ENCODE measurements at regions not wholly inside any gene's neighbourhood (a gene's known extent, or its start where the extent isn't known, plus 50 kb on each side); places are given as distances from the start of the nearest gene placed in this dataset.

- Histone ChIP-seq H3K9me3 (ENCODE audit: low read length) (no peaks in the 10 kb centered on the region), H2AFZ (ENCODE audit: low read length) (no peak overlapping the region), H3K4me1 (ENCODE audit: insufficient read depth, low read length, severe bottlenecking) (no peaks in the 10 kb centered on the region), H3K27me3 (ENCODE audit: insufficient read depth, low read length) (no peaks in the 10 kb centered on the region), H3K4me2 (ENCODE audit: low read length) (no peak overlapping the region), H3K9me2 (ENCODE audit: low read depth, low read length) (no peaks in the 10 kb centered on the region), H3F3A (ENCODE audit: insufficient read depth, low read length) (no peaks in the 10 kb centered on the region), H3K4me3 (ENCODE audit: low read depth, low read length, poor library complexity, severe bottlenecking) (no peak overlapping the region), H3K79me2 (ENCODE audit: insufficient read depth, low read length) (no peaks in the 10 kb centered on the region), H4K20me1 (ENCODE audit: insufficient read depth, low read length) (no peaks in the 10 kb centered on the region), H3K9ac (ENCODE audit: low read length) (no peak overlapping the region), H3K36me3 (ENCODE audit: insufficient read depth, low read length) (no peaks in the 10 kb centered on the region), H3K27ac (ENCODE audit: low read depth, low read length, poor library complexity, severe bottlenecking) (no peak overlapping the region)
- no peak for TF ChIP-seq CTCF (IDR thresholded peaks at IDR 0.05; ENCODE audit: low read length)
Measured at GRCh38 chr5:175124251-175124813, 319.6 kb downstream of the DRD1 start.

DNA sequence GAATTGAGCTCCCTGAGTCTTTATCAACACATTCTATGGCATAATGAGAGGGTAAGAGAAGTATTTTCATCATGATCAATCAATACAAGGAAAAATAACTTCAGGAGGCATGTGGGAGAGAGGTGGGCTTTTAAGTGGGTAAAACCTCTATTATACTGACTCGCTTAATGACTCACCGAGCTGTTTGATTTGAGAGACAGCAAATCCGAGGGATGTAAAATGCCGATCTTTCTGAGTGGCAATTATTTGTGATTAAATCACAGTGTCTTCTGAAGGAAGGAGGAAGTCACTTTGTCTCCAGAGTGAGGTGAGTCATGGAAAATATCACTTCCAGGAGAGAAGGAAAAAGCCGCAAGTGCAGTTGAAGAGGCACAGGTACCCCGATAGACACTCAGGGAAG, 320.4 kb downstream of the DRD1 start:
- Histone ChIP-seq H4K20me1 (ENCODE audit: insufficient read depth, low read length) (no peaks in the 10 kb centered on the region), H3K4me3 (ENCODE audit: low read depth, low read length, poor library complexity, severe bottlenecking) (no peak overlapping the region), H3K79me2 (ENCODE audit: insufficient read depth, low read length) (no peaks in the 10 kb centered on the region), H3K9ac (ENCODE audit: low read length) (no peak overlapping the region), H3K36me3 (ENCODE audit: insufficient read depth, low read length) (no peaks in the 10 kb centered on the region), H3K27me3 (ENCODE audit: insufficient read depth, low read length) (no peaks in the 10 kb centered on the region), H3K27ac (ENCODE audit: low read depth, low read length, poor library complexity, severe bottlenecking) (no peak overlapping the region), H3K9me2 (ENCODE audit: low read depth, low read length) (no peaks in the 10 kb centered on the region), H3F3A (ENCODE audit: insufficient read depth, low read length) (no peaks in the 10 kb centered on the region), H2AFZ (ENCODE audit: low read length) (no peak overlapping the region), H3K4me1 (ENCODE audit: insufficient read depth, low read length, severe bottlenecking) (no peaks in the 10 kb centered on the region), H3K9me3 (ENCODE audit: low read length) (no peaks in the 10 kb centered on the region), H3K4me2 (ENCODE audit: low read length) (no peak overlapping the region)
- no peak for TF ChIP-seq EZH2 (IDR thresholded peaks at IDR 0.05; ENCODE audit: borderline replicate concordance, low read length)
- TF ChIP-seq CTCF (IDR thresholded peaks at IDR 0.05; ENCODE audit: low read length): no peak

DNA sequence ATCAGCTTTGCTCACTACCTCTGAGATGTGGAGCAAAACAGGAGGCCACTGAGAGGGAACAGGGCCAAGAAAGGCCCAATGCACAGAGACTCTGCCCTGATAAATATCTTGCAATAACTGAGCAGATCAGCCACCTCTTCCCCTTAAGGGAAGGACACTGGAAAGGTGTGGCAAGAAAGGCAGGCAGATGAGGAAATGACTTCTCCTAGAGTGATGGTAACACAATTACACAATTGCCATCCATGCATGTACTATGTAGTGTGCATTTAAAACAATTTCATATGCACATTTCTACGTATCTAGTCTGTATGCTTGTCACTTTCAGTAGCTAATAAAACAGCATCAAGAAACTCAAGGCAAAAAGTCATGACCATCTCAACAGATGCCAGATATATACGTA, 322.5 kb downstream of the DRD1 start:
- Histone ChIP-seq H3K27me3 (ENCODE audit: insufficient read depth, low read length) (no peaks in the 10 kb centered on the region), H3K9ac (ENCODE audit: low read length) (no peak overlapping the region), H3K4me1 (ENCODE audit: insufficient read depth, low read length, severe bottlenecking) (no peaks in the 10 kb centered on the region), H3K79me2 (ENCODE audit: insufficient read depth, low read length) (no peaks in the 10 kb centered on the region), H4K20me1 (ENCODE audit: insufficient read depth, low read length) (no peaks in the 10 kb centered on the region), H3K36me3 (ENCODE audit: insufficient read depth, low read length) (no peaks in the 10 kb centered on the region), H3F3A (ENCODE audit: insufficient read depth, low read length) (no peaks in the 10 kb centered on the region), H3K27ac (ENCODE audit: low read depth, low read length, poor library complexity, severe bottlenecking) (no peak overlapping the region), H2AFZ (ENCODE audit: low read length) (no peak overlapping the region), H3K9me2 (ENCODE audit: low read depth, low read length) (no peaks in the 10 kb centered on the region), H3K4me3 (ENCODE audit: low read depth, low read length, poor library complexity, severe bottlenecking) (no peak overlapping the region), H3K9me3 (ENCODE audit: low read length) (no peaks in the 10 kb centered on the region), H3K4me2 (ENCODE audit: low read length) (no peak overlapping the region)
- TF ChIP-seq EZH2 (IDR thresholded peaks at IDR 0.05; ENCODE audit: borderline replicate concordance, low read length) (no peak), CTCF (IDR thresholded peaks at IDR 0.05; ENCODE audit: low read length) (no peak)

Measured in OCI-LY1 (cell line).